HCT116 (cell line): ENCODE measurements at regions not wholly inside any gene's neighbourhood (a gene's known extent, or its start where the extent isn't known, plus 50 kb on each side); places are given as distances from the start of the nearest gene placed in this dataset.
"Not testable (repeated sequence)": the region's sequence is repeated elsewhere in the genome, so short reads cannot be mapped to it uniquely, and the experiment has no call there.

ENCODE experiments used
- ATAC-seq: fragments of 200-7000 bp; cut with Tn5 transposase; 2 replicates; pipeline ENCODE4 v1.9.1; 2020; ENCODE audit warnings: mild to moderate bottlenecking, moderate library complexity
- BruUV-seq: library from RNA; stranded (reverse); fragments of 400-500 nt; replicated peaks from 2 replicates; lab custom pipeline; 2021; lab: Mats Ljungman, UMichigan
- CTCF ChIA-PET: fragments of 300-600 bp; sonication (Branson Sonifier 250); formaldehyde crosslinking; loops from one replicate; lab custom pipeline; 2021; ENCODE audit warnings: antibody characterized with exemption; lab: Charles Lee
- POLR2A ChIA-PET: fragments of 300-600, 350-600 bp; sonication (Branson Sonifier 250); formaldehyde crosslinking; loops from one replicate; lab custom pipeline; 2021; ENCODE audit warnings: antibody characterized with exemption; lab: Charles Lee
- RAD21 ChIA-PET, 2 experiments: fragments of 300-600 bp; sonication (Branson Sonifier 250); formaldehyde crosslinking; loops; one replicate each; lab custom pipeline; 2023; ENCODE audit warnings: low total read pairs in 2 of 2; ENCODE audit not compliant: uncharacterized antibody in 2 of 2, unreplicated experiment in 2 of 2, low non-redundant PET in 1 of 2; lab: Charles Lee
- DNase-seq: peaks from one replicate; pipeline ENCODE4 v3.0.0-alpha.2; 2010; ENCODE audit warnings: low read depth, low spot score
- H2AFZ ChIP-seq: fragments of 200-600 bp; shearing (Covaris generic), sonication (generic); 2 replicates; pipeline ENCODE4 v1.6.1; 2017; ENCODE audit warnings: low read depth, mixed run types, mixed read lengths, antibody characterized with exemption, low read length; ENCODE audit not compliant: poor library complexity, severe bottlenecking
- H3K27ac ChIP-seq: 2 replicates; pipeline ENCODE4 v1.5.1; 2012; ENCODE audit warnings: low read depth, low read length
- H3K27me3 ChIP-seq: fragments of 200-600 bp; sonication (generic); 2 replicates; pipeline ENCODE4 v1.6.1; 2016; ENCODE audit warnings: mixed run types, low read length, mixed read lengths; ENCODE audit not compliant: insufficient read depth
- H3K36me3 ChIP-seq, 2 experiments: fragments of 200-500 bp in 1 of 2; fragments of 200-600 bp in 1 of 2; sonication (Bioruptor generic) in 1 of 2; sonication (generic) in 1 of 2; 2 replicates each; pipeline versions ENCODE4 v1.5.1 to v1.6.1; 2014 to 2016; ENCODE audit warnings: low read length in 2 of 2, inconsistent platforms in 1 of 2, mixed read lengths in 1 of 2, mixed run types in 1 of 2; ENCODE audit not compliant: insufficient read depth in 2 of 2, control insufficient read depth in 1 of 2
- H3K4me1 ChIP-seq, 2 experiments: fragments of 200-600 bp in 1 of 2; sonication (generic) in 1 of 2; 2 replicates each; pipeline versions ENCODE4 v1.5.1 to v1.6.1; 2012 to 2017; ENCODE audit warnings: low read length in 2 of 2, inconsistent platforms in 1 of 2, mild to moderate bottlenecking in 1 of 2, mixed read lengths in 1 of 2, mixed run types in 1 of 2, moderate library complexity in 1 of 2; ENCODE audit not compliant: insufficient read depth in 2 of 2, control insufficient read depth in 1 of 2
- H3K4me2 ChIP-seq: fragments of 200-600 bp; sonication (generic); 2 replicates; pipeline ENCODE4 v1.6.1; 2017; ENCODE audit warnings: mixed run types, low read length, mixed read lengths
- H3K4me3 ChIP-seq, 2 experiments: fragments of 200-600 bp in 1 of 2; sonication (generic) in 1 of 2; replicated peaks in 1 of 2; 2 replicates each; pipeline ENCODE4 v1.5.1; 2011 to 2016; ENCODE audit warnings: low read length in 2 of 2, control low read depth in 1 of 2, low read depth in 1 of 2, mild to moderate bottlenecking in 1 of 2, mixed read lengths in 1 of 2, mixed run types in 1 of 2
- H3K79me2 ChIP-seq: fragments of 200-600 bp; sonication (generic); 2 replicates; pipeline ENCODE4 v1.6.1; 2017; ENCODE audit warnings: mild to moderate bottlenecking, mixed run types, low read length, moderate library complexity, mixed read lengths; ENCODE audit not compliant: insufficient read depth
- H3K9ac ChIP-seq: fragments of 200-600 bp; sonication (generic); 2 replicates; pipeline ENCODE4 v1.6.1; 2016; ENCODE audit warnings: low read length, mixed read lengths
- H3K9me2 ChIP-seq: fragments of 200-600 bp; sonication (generic), shearing (Covaris generic); 2 replicates; pipeline ENCODE4 v1.6.1; 2017; ENCODE audit warnings: mixed run types, mild to moderate bottlenecking, moderate library complexity; ENCODE audit not compliant: insufficient read depth
- H3K9me3 ChIP-seq, 2 experiments: fragments of 200-500 bp in 1 of 2; fragments of 200-600 bp in 1 of 2; sonication (Bioruptor generic) in 1 of 2; sonication (generic) in 1 of 2; 2 replicates each; pipeline ENCODE4 v1.6.1; 2014 to 2017; ENCODE audit warnings: low read length in 2 of 2, mixed read lengths in 2 of 2, inconsistent platforms in 1 of 2, low read depth in 1 of 2, mild to moderate bottlenecking in 1 of 2, mixed run types in 1 of 2, moderate library complexity in 1 of 2; ENCODE audit not compliant: control insufficient read depth in 1 of 2, insufficient read depth in 1 of 2
- H4K20me1 ChIP-seq: fragments of 200-600 bp; sonication (generic), shearing (Covaris generic); 2 replicates; pipeline ENCODE4 v1.6.1; 2017; ENCODE audit warnings: mixed run types, mild to moderate bottlenecking, moderate library complexity; ENCODE audit not compliant: insufficient read depth
- ATF3 ChIP-seq: IDR thresholded peaks from 2 replicates; pipeline ENCODE4 v1.6.1; 2012
- CBX3 ChIP-seq: IDR thresholded peaks from 2 replicates; pipeline ENCODE4 v1.6.1; 2012; ENCODE audit warnings: low read depth
- EGR1 ChIP-seq: IDR thresholded peaks from 2 replicates; pipeline ENCODE4 v1.6.1; 2012; ENCODE audit warnings: low read depth
- ELF1 ChIP-seq: IDR thresholded peaks from 2 replicates; pipeline ENCODE4 v1.6.1; 2012; ENCODE audit warnings: low read depth, borderline replicate concordance
- RAD21 ChIP-seq: IDR thresholded peaks from 2 replicates; pipeline ENCODE4 v1.6.1; 2012; ENCODE audit warnings: low read depth, mild to moderate bottlenecking
- SP1 ChIP-seq: IDR thresholded peaks from 2 replicates; pipeline ENCODE4 v1.6.1; 2012; ENCODE audit warnings: low read depth
- TCF7L2 ChIP-seq: IDR thresholded peaks from 2 replicates; pipeline ENCODE4 v1.7.0; 2011; ENCODE audit warnings: borderline replicate concordance, inconsistent platforms; ENCODE audit not compliant: insufficient read depth, insufficient read length; ENCODE audit errors: extremely low read depth
- YY1 ChIP-seq: IDR thresholded peaks from 2 replicates; pipeline ENCODE4 v1.6.1; 2011; ENCODE audit warnings: low read length, low read depth, moderate library complexity, mild to moderate bottlenecking; ENCODE audit not compliant: insufficient replicate concordance; ENCODE audit errors: extremely low read depth
- ZFX ChIP-seq: fragments of 450-650 bp; IDR thresholded peaks from 2 replicates; pipeline ENCODE4 v1.6.1; 2017
- intact Hi-C: fragments of 100-400 bp; cut with micrococcal nuclease; formaldehyde crosslinking; loops from 2 replicates; pipeline ENCODE4 v1.10.0; 2022
- TF ChIP-seq, protein P1 (sequence below): IDR thresholded peaks from 2 replicates; pipeline ENCODE4 v1.6.1; 2011; ENCODE audit warnings: mild to moderate bottlenecking, low read length, moderate library complexity; ENCODE audit not compliant: insufficient replicate concordance; ENCODE audit errors: extremely low read depth

DNA sequence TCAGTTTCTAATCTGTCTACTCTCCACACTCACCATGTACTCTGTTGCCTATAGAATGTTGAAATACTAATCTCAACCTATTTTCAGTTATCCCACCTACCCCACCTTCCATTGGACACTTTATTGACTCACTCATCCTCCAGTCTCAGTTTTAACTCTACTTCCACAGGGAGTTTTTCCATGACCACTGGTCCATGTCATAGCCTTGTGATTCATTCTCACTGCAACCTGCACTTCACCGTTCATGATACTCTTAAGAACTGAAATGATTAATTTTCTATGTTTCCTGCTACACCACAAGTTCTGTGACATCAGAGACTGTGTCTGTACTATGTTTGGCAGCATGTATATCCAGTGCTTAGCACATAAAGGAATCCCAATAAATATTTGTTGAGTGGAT lies 122.8 kb upstream of the HSF2 start (continued):
- TF ChIP-seq YY1 (no peak), CBX3 (no peak)
- TF ChIP-seq, protein P1, sequence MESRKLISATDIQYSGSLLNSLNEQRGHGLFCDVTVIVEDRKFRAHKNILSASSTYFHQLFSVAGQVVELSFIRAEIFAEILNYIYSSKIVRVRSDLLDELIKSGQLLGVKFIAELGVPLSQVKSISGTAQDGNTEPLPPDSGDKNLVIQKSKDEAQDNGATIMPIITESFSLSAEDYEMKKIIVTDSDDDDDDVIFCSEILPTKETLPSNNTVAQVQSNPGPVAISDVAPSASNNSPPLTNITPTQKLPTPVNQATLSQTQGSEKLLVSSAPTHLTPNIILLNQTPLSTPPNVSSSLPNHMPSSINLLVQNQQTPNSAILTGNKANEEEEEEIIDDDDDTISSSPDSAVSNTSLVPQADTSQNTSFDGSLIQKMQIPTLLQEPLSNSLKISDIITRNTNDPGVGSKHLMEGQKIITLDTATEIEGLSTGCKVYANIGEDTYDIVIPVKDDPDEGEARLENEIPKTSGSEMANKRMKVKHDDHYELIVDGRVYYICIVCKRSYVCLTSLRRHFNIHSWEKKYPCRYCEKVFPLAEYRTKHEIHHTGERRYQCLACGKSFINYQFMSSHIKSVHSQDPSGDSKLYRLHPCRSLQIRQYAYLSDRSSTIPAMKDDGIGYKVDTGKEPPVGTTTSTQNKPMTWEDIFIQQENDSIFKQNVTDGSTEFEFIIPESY: no peak

GRCh38 chr6:122280105-122281021 lies 119.1 kb upstream of the HSF2 start:
- ATAC-seq, CTCF ChIA-PET, POLR2A ChIA-PET, H3K27ac ChIP-seq, intact Hi-C loops, H3K4me3 ChIP-seq, H3K4me1 ChIP-seq, H3K27me3 ChIP-seq, H3K4me2 ChIP-seq, H3K79me2 ChIP-seq, H2AFZ ChIP-seq, H3K9me3 ChIP-seq, DNase-seq, H3K9me2 ChIP-seq, H4K20me1 ChIP-seq, BruUV-seq, H3K36me3 ChIP-seq, RAD21 ChIA-PET, H3K9ac ChIP-seq: not testable (repeated sequence)

- intact Hi-C loops: no loop called here
- no peak overlapping the region for H3K27ac ChIP-seq
- H3K27me3 ChIP-seq: no peaks in the 10 kb centered on the region
- TF ChIP-seq RAD21 (no peak), ZFX (no peak), ELF1 (no peak), ATF3 (no peak), TCF7L2 (no peak), SP1 (no peak), EGR1 (no peak)
- no peaks in the 10 kb centered on the region for H3K9me3 ChIP-seq
- no peaks in the 10 kb centered on the region for H3K36me3 ChIP-seq
- H3K4me3 ChIP-seq: no peak overlapping the region
- no peak overlapping the region for H2AFZ ChIP-seq
- BruUV-seq: no TSS peak
- ATAC-seq (no peak), DNase-seq (no peak)
- H3K9me2 ChIP-seq: no peaks in the 10 kb centered on the region
- RAD21 ChIA-PET: no interaction called here
- H3K9ac ChIP-seq: no peak overlapping the region
- H4K20me1 ChIP-seq: no peaks in the 10 kb centered on the region
- H3K4me1 ChIP-seq: no peaks in the 10 kb centered on the region
- no peak overlapping the region for H3K4me2 ChIP-seq
- CTCF ChIA-PET: no interaction called here
- POLR2A ChIA-PET: no interaction called here
- no peaks in the 10 kb centered on the region for H3K79me2 ChIP-seq
Measured at GRCh38 chr6:122283884-122284283, 115.6 kb upstream of the HSF2 start.
